HG03103 (cell line): ENCODE measurements at regions not wholly inside any gene's neighbourhood (a gene's known extent, or its start where the extent isn't known, plus 50 kb on each side); places are given as distances from the start of the nearest gene placed in this dataset.

ENCODE experiments used
- ATAC-seq: cut with Tn5 transposase; IDR thresholded peaks from one replicate; pipeline ENCODE4 v1.9.1; 2021; ENCODE audit warnings: low read depth; ENCODE audit not compliant: unreplicated experiment

DNA sequence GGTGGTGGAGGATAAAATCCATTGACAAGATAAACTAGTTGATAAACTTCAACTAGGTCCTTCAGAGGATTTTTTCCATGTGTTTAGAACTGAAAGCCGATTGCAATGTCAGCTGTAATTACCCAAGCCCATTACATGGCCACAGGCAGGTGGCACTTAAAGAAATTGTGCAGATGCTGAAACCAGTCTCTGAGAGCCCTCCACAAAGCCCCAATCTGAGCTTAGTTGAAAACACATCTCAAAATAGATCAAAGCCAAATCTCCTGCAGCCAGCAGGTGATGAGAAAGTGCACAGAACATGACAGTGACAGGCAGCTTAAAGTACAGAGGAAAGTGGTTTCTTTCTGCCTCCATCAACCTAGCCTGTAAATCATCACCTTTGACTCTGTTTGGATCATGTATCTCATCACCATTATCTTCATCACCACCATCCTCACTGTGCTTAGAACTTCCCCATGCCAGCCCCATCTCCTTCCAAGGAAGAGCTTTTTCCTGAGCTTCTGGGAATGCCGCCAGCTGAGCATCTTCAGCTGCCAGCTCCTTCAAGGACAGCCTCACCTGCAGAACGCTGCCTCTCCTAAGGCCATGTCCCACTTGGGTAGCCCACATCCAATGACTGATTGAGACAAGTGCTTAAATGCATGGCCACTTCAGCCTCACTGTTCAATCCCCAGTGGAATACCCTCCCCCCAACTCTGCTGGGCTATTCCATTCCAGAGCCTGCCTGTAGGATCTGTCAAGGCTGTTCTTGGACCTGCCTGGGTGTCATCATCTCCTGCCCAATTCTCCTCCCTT is 219.5 kb upstream of the TMEM132C start:
- ATAC-seq, result no peak

DNA sequence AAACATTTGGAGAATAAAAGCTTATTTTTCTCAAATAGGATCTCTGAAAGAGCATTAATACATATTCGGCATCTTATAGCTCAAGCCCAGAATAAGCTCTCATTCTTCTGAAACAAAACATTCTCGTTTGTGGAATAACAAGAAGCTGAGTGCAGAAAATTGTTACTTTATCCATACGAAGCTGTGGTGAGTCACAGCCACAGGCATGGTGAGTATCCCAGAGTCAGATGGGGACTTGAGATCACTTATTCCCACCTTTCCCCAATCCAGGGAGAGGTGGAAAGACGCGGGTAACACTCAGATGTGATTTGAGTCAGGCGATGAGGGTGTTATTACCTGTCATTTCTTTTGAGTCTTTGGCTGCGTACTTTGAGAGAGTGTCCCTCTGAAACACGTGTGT is 214.6 kb upstream of the TMEM132C start:
- ATAC-seq, result no peak

DNA sequence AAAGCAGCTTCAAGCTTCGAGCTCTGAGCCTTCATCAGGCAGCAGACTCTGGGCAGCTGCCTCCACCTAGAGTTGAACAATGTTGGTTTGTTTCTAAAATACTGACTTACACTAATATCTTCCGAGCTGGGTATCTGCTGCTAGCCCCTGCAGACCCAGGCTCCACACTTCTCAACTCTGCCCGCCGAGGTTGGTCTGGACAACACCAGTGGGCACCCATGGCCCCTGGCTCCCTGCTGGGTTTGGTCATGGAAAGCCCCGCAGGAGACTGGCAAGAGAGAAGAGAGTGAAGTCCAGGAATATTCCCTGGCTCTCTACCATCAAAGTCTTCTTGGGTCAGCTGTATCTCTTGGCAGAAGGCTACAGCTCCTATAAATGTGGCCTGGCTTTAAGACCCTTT is 214.2 kb upstream of the TMEM132C start:
- ATAC-seq, result no peak

DNA sequence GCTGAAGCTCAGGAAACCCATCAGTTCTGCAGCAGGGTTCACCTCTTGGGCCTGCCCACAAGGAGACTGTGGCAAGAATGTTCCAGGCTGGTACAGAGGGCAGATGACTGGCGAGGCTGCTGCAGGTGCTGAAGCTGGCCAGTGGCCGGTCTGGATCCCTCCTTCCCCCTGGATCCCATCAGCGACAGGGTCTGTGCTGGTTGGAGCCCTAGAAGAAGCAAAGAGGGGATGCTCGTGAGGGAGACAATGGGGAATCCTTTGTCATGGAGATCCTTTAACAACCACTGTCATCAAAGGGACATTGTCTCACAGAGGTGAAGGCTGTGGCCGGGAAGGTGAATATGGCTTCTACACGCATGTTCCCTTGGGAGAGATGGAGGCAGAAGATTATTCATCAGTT is 211.4 kb upstream of the TMEM132C start:
- no peak for ATAC-seq

GRCh38 chr12:128056136-128056801 is 210.7 kb upstream of the TMEM132C start:
- ATAC-seq, result no peak

DNA sequence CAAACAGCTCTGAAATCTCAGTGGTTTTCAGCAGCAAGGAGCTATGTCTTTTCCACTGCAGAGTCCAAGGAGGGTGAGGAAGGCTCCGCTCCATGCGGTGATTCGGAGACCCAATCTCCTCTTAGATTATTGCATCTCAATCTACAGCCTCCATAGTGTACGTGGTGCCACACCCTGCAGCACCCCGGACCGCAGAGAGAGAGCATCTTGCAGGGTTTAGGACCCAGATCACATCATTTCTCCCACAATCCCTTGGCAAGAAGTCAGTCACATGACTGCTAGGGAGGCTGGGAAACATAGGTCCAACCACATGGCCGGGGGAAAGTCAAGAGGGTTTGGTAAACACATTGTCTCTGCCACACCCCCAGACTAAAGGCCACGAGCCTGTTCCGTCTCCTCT is 209.4 kb upstream of the TMEM132C start:
- ATAC-seq, result no peak

DNA sequence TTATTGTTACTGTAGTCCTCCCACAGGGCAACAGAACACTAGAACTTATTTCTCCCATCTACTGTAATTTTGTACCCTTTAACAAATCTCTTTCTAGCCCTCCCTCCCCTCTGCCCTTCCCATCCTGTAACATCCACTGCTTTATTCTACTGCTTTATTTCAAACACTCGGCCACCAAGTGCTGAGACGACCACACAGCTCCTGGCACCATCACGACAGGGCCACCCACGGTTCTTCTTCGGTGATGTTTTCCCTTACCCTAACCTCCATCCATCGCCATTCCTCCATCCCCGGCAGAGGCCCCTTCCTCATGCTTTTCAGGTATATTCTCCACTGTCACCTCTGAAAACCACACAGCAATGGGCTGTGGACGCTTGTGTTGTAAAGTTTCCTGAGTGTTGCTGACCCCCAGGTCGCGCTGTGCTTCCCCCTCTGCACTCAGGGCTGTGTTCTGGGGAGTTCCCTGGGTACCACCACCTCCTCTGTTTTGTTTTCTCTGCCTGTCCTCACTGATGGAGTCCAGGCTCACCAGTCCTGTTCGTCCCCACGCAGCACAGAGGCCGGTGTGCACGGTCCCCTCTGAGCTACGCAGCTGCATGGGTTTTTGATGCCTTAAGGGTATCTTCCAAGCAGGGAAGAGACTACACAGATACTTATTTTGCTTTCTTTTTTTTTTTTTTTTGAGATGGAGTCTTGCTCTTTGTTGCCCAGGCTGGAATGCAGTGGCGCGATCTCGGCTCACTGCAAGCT is 207.2 kb upstream of the TMEM132C start:
- ATAC-seq, result no peak

DNA sequence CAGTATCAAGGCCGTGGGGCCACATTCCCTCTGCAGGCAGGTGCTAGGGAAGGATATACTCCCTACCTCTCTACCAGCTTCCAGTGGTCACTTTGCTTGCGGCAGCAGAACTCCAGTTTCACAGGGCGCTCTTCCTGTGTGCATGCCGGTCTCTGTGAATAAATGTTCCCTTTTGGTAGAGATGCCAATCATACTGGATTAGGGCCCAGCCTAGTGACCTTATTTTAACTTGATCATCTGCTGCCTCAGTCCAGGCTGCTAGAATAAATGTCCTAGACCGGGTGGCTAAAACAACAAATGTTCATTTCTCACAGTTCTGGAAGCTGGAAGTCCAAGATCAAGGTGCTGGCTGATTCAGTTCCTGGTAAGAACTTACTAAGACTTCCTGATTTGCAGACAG is 198.8 kb upstream of the TMEM132C start:
- ATAC-seq, result no peak

- peak; percentile 78 for ATAC-seq
Measured at GRCh38 chr12:128069359-128069997, 197.5 kb upstream of the TMEM132C start.

DNA sequence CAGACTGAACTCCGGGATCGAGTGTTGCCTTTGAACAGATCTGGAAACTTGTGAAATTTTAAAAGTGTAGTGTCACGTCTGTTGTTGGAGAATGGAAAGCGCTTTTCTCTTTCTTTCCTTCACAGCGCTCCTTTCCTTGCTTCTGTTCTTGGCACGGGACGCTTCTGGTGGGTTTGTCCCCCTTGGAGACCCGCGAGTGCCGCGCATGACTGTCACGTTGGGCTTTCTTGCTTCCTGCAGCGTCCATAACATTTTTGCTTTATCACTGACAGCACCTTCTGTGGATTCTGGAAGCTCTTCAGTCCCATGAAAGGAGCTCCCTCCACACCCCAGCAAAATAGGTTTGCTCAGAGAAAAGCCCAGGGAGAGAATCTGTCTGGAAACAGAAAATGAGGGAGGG is 193.0 kb upstream of the TMEM132C start:
- ATAC-seq, result no peak

DNA sequence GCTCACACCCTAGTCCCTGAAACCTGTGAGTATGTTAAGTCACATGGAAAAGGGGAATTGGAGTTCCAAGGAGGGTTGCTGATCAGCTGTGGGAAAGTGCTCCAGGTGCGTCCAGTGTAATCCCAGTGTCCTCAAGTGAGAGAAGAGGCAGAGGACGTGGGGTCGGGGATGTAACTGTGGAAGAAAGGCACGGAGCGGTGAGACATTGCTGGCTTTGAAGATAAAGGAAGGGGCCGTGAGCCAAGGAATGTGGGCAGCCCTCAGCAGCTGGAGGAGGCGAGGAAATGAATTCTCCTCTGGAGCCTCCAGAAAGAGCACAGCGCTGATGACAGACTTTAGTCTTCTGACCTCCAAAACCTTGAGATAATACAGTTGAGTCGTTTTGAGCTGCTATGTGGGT is 191.6 kb upstream of the TMEM132C start:
- no peak for ATAC-seq

- ATAC-seq, result no peak
Measured at GRCh38 chr12:128076188-128076587, 190.8 kb upstream of the TMEM132C start.

GRCh38 chr12:128077211-128077916 is 189.6 kb upstream of the TMEM132C start:
- no peak for ATAC-seq

DNA sequence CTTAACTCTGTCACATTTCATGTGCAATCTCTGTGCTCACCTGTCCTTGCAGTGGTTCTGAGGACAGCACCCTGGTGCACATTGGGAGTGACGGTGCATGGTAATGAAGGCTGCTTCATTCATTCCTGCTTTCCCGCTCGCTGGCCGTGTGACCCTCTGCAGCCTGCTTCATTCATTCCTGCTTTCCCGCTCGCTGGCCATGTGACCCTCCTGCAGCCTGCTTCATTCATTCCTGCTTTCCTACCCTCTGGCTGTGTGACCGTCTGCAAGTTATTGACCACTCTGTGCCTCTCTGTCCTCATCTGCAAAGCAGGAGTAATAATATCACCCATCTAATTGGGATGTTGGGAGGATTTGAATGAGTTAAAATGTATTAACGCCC is 189.1 kb upstream of the TMEM132C start:
- no peak for ATAC-seq

- no peak for ATAC-seq
Measured at GRCh38 chr12:128078301-128078971, 188.5 kb upstream of the TMEM132C start.

DNA sequence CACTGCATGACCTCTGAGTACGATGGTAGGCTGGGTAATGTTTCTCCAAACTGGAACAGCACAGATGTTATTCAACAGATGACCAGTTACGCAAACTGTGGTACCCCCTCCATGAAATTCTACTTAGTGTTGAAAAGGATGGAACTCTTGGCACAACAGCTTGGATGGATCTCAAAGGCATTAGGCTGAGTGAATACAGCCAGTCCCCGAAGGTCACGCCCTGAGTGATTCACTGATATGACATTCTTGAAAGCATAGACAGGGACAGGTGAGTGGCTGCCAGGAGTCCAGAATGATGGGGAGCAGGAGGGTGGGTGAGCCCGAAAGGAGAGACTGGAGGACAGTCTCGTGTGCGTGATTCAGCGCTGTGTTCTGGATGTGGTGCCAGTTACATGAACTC is 187.5 kb upstream of the TMEM132C start:
- ATAC-seq, result no peak

DNA sequence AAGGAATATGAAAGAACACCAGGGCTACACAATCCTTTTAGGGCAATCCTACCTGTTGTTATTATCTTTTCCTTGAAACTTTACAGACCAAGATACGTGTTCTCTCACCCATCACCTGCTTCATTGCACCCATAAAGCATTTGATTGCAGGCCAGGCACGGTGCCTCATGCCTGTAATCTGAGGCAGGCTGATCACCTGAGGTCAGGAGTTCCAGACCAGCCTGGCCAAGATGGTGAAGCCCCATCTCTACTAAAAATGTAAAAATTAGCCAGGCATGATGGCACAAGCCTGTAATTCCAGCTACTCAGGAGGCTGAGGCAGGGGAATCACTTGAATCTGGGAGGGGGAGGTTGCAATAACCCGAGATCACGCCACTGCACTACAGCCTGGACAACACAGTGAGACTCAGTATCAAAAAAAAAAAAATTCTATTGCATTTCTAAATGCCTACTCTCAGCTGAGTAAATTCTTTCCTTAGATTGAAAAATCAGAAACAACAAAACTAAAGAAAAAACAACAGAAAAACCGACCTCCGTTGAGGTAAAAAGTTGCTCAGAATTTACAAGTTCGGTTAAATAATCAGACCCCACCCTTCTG is 183.7 kb upstream of the TMEM132C start:
- ATAC-seq, result no peak

- ATAC-seq, result no peak
Measured at GRCh38 chr12:128088926-128089325, 178.0 kb upstream of the TMEM132C start.

GRCh38 chr12:128089961-128090360 is 177.0 kb upstream of the TMEM132C start:
- no peak for ATAC-seq
